ENCODE measurements at regions not wholly inside any gene's neighbourhood (a gene's known extent, or its start where the extent isn't known, plus 50 kb on each side); places are given as distances from the start of the nearest gene placed in this dataset.

GRCh38 chr2:200086911-200087310 lies 131.5 kb downstream of the MAIP1 start:
- no peak for TF ChIP-seq CTCF (IDR thresholded peaks at IDR 0.05; ENCODE audit: insufficient read depth, low read depth, low read length)
- no peak for TF ChIP-seq EZH2 (IDR thresholded peaks at IDR 0.05; ENCODE audit: insufficient read depth, low read length)

Measured in astrocyte (in vitro differentiated cells and primary cell).